A673 (cell line): ENCODE measurements at regions not wholly inside any gene's neighbourhood (a gene's known extent, or its start where the extent isn't known, plus 50 kb on each side); places are given as distances from the start of the nearest gene placed in this dataset.

ENCODE experiments used
- EZH2 ChIP-seq: fragments of 200-600 bp; sonication (generic); IDR thresholded peaks from 2 replicates; pipeline ENCODE4 v1.6.1; 2017; ENCODE audit warnings: borderline replicate concordance, low read depth, mild to moderate bottlenecking, mixed read lengths, antibody characterized with exemption, low read length; ENCODE audit not compliant: poor library complexity, severe bottlenecking
- TF ChIP-seq, protein P1 (sequence below): fragments of 300-800, 200-600 bp; sonication (generic); conservative IDR thresholded peaks from 2 replicates; pipeline ENCODE4 v1.5.1; 2017; ENCODE audit warnings: low read depth, mild to moderate bottlenecking, antibody characterized with exemption, low read length, moderate library complexity, mixed read lengths

- TF ChIP-seq, protein P1, sequence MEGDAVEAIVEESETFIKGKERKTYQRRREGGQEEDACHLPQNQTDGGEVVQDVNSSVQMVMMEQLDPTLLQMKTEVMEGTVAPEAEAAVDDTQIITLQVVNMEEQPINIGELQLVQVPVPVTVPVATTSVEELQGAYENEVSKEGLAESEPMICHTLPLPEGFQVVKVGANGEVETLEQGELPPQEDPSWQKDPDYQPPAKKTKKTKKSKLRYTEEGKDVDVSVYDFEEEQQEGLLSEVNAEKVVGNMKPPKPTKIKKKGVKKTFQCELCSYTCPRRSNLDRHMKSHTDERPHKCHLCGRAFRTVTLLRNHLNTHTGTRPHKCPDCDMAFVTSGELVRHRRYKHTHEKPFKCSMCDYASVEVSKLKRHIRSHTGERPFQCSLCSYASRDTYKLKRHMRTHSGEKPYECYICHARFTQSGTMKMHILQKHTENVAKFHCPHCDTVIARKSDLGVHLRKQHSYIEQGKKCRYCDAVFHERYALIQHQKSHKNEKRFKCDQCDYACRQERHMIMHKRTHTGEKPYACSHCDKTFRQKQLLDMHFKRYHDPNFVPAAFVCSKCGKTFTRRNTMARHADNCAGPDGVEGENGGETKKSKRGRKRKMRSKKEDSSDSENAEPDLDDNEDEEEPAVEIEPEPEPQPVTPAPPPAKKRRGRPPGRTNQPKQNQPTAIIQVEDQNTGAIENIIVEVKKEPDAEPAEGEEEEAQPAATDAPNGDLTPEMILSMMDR: no peak
- no peak for TF ChIP-seq EZH2
These were observed 60.2 kb upstream of the ABHD2 start for GRCh38 chr15:89028036-89028435.
